CD4-positive, alpha-beta T cell treated with Interleukin-10 for 1 hour (primary cell): ENCODE measurements at regions not wholly inside any gene's neighbourhood (a gene's known extent, or its start where the extent isn't known, plus 50 kb on each side); places are given as distances from the start of the nearest gene placed in this dataset.

ENCODE experiments used
- DNase-seq: peaks from one replicate; pipeline ENCODE4 v3.0.0-alpha.2; 2020

DNA sequence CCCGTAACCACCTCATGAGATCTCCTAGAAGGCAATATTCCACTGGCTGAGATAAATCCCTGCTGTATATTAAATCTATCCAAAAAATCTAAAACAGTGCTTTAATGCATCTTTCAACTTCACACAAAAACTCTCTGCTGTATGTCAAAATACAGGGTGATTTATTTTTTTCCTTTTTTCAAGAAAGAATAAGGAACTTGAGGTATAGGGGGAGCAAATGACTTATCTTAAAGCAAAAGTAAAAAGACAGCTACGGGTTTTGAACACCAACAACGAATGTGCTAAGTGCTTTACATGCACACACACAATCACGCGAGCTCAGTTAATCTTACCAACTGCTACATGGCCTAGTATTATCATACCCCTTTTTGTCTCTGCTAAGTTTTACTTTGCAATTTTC lies 168.9 kb upstream of the PHF14 start:
- DNase-seq: no peak

DNA sequence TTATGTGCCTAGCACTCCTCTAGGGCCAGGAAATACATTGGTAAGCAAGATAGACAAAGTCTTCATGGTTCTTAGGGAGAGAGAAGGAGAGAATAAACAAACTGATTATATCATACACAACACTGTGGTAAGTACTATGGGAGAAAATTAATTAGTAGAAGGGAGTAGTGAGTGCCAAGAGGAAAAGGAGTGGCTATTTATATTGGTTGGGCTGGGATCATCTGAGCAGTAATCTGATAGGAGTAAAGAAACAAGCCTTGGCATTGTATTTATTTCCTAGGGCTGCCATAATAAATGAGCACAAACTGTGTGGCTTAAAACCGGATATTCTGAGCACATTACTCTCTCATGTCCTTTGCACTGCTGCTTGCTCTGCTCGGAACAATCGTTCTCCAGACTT lies 158.1 kb upstream of the PHF14 start:
- DNase-seq: no peak

DNA sequence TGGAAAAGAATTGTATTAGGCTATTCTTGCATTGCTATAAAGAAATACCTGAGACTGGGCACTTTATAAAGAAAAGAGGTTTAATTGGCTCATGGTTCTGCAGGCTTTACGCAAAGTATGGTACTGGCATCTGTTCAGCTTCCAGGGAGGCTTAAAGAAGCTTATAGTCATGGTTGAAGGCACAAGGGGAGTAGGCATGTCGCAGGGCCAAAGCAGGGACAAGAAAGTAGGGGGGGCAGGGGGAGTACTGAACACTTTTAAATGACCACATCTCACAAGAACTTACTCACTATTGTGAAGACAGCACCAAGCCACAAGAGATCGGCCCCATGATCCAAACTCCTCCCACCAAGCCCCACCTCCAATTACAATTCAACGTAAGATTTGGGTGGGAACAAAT lies 152.5 kb upstream of the PHF14 start:
- no peak for DNase-seq

DNA sequence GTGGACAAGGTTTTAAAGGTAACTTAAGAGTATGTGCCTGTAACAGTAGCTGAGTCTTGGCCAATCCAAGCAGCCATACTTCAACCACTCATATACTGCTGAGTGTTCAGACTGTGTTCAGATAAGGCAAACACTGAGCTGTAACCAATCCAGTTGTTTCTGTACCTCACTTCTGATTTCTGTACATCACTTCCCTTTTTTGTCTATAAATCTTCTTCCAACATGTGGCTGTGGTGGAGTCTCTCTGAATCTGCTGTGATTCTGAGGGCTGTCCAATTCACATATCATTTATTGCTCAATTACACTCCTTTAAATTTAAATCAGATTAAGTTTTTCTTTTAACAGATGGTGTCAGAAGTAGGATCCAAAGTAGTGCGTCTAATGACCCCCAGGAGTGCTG lies 149.5 kb upstream of the PHF14 start:
- no peak for DNase-seq

DNA sequence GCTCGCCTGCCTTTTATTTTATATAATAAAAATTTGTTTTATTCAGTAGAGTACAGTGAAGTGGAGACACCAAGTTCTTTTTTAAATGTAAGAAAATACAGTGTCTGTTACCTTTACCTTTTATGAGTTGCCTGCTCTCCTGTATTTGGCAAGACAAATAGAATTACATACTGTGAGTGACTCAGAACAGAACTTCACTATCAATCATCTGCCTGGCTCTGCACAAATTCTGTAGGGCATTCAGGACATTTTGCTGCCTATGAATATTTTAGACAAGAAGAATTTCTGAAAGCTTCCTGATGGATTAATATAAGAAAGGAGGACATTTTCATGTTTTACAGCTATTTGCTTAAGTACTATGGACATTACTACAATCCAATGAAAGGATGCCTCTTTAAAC lies 135.4 kb upstream of the PHF14 start:
- DNase-seq: no peak

DNA sequence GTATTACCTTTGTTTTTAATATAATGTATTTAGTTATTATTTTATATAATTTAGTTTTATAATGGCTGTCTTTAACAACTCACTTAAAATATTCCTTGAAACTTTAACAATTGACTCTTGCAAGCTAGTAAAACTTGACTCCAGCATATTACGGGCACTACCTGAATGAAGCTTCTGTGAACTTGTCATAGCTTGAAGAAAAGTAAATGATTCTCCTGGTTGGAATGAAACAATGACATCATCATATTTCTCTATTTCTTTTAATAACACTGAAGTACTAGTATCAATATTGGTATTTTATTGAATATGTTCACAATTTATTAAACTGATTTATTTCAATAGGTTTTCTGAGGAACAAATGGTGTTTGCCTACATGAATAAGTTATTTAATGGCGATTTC lies 128.4 kb upstream of the PHF14 start:
- DNase-seq: no peak

DNA sequence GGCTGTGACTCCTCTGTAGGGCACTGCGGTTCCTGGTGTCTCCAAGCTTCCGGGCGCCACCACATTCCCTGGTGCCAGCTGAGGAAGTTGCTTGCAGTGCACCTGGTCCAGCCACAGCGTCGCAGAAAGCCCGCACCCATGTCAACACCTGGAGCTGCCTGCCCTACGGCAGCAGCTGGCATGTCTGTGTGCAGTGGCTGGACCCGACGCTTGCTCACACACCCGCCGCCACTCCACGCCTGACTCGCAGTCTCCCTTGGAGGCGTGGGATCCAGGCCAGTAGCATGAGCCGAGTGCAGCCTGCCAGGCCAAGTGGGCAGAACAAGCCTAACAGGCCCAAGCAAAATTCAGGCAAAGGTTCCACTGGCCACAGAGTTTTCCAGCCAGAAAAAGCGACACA lies 118.1 kb upstream of the PHF14 start:
- DNase-seq: no peak

DNA sequence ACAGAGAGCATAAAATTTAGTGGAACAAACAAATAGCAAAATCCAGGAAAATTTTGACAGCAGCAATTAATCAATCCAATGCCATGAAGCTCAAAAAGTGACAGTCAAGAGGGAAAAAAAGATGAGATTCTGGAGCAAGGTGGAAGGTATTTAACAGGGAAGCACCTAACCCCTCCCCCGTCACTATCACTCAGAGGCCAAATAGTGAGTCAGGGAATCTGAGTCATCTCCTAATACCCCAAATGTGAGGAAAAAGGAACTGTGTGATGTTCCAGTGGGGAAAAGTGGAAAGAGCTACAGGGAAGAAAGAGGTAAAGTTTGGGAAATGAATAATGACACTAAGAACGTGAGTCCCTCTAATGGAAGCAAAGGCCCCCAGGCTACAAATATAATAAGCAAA lies 113.2 kb upstream of the PHF14 start:
- DNase-seq: no peak

DNA sequence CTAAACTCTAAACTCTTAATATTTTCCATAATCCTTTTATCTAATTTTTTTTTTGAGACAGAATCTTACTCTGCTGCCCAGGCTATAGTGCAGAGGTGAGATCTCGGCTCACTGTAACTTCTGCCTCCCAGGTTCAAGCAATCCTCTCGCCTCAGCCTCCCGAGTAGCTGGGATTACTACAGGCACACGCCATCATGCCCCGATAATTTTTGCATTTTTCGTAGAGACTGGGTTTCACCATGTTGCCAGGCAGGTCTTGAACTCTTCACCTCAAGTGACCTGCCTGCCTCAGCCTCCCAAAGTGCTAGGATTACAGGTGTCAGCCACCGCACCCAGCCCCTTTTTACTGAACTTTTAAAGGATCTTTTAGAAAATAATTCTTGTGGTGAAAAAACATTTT lies 110.2 kb upstream of the PHF14 start:
- no peak for DNase-seq

DNA sequence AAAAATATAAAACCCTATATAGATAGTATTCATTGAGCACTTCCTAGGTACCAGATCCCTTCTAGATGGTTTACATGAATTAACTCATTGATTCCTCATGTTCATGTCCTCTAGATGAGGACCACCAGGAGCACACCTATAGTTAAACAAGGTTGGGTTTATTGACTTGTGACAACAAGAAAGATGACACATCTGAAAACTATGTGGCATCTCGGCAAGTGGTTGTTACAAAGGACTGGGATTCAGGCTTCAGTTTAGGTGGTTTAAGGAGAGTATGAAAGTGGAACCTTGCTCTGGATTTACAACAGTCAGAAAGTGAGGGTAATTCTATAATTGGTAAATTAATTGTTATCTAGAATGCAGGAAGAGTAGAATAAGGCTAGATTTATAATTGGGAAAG lies 99.0 kb upstream of the PHF14 start:
- no peak for DNase-seq

DNA sequence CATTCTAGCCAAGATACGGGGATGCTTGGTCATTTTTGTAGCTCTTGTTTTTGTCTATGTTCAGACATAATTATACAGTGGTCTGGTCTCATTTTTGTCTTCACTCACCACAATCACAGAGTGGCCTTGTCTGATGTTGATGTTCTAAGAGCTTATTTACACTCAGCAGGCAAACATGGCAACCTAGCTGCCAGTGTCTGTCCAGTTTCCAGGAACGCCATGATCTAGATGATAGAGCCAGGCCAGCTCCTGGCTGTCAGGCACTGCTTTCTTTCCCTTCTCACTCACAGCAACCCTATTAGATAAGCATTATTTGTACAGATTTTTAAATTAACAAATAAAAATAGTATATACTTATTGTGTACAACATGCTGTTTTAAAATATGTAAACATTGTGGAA lies 98.6 kb upstream of the PHF14 start:
- no peak for DNase-seq

DNA sequence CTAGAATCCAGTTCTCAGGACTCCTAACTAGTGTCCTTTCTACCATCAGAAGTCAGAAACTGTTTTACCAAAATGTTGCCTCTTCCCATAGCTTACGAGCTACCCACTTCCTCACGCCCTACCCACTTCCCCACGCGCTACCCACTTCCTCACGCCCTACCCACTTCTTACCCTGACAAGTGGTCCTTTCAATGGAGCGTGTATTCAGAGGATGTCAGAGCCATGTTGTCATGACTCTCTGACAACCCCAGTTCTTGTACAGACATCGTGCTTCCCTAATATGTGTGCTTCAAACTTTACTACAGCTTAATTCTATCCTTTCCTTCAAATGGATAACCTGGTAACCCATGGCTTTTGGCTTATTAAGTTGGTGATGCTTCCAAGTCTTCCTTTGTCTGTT lies 84.8 kb upstream of the PHF14 start:
- peak; percentile 23 for DNase-seq

DNA sequence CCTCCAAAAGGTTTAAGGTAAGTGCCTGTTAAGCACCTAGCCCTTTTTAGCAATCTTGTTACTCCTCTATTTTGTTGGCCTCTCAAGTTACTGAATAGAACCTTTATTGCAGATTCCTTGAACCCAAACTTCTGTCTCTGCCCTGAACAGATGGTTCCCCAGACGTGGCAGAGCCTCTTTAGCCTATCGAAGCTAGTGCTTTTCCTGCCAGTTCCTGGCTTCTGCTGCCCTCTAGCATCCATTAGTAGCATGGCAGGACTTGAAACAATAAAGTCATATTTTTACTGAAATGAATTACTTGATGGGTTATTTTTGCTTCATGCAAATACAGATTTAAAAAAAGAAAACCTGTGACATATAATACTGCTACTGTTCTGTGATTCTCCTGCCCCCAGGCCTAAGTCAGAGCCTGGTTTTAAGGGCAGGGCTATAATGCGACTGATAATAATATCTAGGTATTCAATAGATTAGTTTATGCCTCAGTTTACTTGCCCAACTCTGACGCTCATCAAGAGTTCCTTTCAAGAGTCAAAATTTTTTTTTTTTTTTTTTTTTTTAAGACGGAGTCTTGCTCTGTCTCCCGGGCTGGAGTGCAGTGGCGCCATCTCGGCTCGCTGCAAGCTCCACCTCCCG lies 84.3 kb upstream of the PHF14 start:
- DNase-seq: peak; percentile 57

DNA sequence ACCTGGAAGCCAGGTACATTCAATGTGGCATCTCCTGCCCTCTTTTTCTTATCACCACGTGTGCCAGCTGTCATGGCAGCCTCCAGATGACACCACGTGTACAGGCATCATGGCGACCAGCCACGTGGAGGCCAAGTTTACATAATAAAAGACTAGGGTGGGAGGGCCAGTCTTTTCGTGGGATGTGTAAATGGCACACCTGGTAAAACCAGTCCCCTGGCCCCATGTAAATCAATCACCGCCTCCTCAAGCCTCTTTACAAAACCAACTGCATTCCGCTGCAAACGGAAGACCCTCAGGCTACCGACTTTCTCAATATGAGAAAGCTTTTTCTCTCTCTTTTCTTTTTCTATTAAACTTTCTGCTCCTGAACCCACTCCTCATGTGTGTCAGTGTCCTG lies 65.1 kb upstream of the PHF14 start:
- DNase-seq: no peak

DNA sequence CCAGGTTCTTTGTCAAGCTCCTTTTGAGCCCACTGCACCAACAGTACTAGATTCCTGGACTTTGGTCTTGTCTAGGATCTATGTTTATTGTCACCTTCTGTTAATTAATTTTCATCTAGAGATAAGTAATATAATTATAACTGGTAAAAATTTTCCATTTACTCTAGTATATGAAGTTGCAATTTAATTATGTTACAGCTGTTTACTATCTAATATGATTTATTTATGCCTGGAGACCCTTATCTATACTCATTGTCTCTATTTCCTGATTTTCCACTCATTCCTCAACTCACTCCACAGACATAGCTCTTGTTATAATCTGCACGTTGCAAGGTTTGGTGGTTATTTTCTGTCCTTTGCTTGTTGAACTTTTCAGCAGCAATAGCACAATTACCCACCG lies 63.2 kb upstream of the PHF14 start:
- no peak for DNase-seq

DNA sequence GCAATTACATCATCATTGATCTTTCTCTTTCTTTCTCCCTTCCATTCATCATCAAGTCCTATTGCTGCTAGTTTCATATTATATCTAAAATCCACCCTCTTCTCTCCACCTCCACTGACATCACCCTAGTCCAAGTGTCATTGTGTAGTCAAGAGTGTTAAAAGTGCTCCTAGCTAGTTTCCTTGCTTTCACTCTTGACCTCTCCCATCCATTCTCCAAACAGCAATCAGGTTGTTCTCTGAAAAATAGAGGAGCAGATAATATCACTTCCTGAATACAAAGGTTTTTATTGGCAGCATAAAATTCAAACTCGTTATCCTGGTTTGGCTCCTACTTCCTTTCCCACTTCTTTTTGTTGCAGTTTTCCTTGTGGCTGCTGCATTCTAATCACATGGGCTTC lies 61.6 kb upstream of the PHF14 start:
- DNase-seq: no peak

DNA sequence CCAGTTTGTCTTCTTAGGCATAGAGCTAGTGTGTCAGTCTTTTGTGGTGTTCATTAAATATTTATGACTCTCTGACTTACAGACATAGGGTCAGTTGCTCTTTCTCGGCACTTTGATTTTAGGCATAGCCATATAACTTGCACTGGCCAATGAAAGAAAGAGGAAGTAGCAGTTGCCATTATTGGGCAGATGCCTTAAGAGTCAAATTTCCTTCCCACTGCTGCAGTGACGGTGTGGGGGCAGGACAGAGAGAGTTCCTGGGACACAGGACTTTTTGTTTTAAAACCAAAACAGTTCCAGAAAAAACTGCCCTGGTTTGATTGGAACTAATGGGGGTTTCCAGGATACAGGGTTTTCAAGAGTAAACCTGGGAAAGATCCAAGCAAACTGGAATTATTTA lies 60.2 kb upstream of the PHF14 start:
- no peak for DNase-seq

DNA sequence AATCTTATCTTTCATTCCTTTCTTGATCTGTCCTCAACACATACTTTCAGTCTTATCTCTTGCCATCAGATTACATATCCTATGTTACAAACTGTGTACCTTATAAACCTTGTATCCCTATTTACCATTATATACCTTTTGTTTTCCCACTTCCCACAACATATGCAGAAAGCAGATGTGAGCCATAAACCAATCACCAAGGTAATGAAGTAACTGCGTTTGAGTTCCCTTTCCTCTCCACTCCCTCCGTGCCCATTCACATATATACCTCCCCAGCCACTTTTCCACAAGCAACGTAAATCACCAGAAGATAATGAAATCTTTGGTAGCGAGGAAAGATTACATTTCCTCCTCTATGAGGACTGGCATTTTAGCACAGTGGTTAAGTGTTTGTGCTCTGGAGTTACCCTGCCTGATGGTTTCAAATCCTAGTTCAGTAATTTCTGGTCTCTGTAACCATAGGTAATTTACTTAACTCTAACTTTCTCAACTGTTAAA lies 55.5 kb upstream of the PHF14 start:
- DNase-seq: no peak

DNA sequence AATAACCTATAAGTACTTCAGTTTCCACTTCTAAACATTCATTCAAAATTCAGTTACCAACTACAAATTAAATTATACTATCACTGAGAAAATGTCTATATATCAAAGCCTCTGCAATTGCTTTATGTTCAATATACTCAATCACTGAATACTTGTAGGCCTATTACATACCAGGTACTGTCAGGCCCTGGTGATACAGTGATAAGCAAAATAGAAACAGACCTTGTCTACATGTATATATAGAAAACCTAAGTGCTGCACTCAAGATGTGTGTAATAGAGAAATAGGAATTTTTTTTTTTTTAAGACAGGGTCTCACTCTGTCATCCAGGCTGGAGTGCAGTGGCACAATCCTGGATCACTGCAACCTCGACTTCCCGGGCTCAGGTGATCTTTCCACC lies 53.7 kb upstream of the PHF14 start:
- DNase-seq: no peak
